ENCODE measurements at regions not wholly inside any gene's neighbourhood (a gene's known extent, or its start where the extent isn't known, plus 50 kb on each side); places are given as distances from the start of the nearest gene placed in this dataset.
"Not testable (repeated sequence)": the region's sequence is repeated elsewhere in the genome, so short reads cannot be mapped to it uniquely, and the experiment has no call there.

GRCh38 chr11:116683982-116684381 is 88.8 kb downstream of the BUD13 start:
- H3K4me3 ChIP-seq (ENCODE audit: low read depth, low read length): no peak overlapping the region
- H4K8ac ChIP-seq (ENCODE audit: low read depth, low read length): no peak overlapping the region
- no CpG with 5 or more reads among the region's 3 CpGs for WGBS (ENCODE audit: extremely low coverage, insufficient coverage, insufficient read length)
- H3K9ac ChIP-seq (ENCODE audit: low read length): no peak overlapping the region
- no peaks in the 10 kb centered on the region for H3K79me2 ChIP-seq (ENCODE audit: control insufficient read depth, insufficient read depth, low read length, poor library complexity)
- H2AK5ac ChIP-seq (ENCODE audit: low read length): no peak overlapping the region
- no peaks in the 10 kb centered on the region for H3K79me1 ChIP-seq (ENCODE audit: low read length)
- H3K14ac ChIP-seq (ENCODE audit: low read length): no peak overlapping the region
- H2BK12ac ChIP-seq (ENCODE audit: low read length): no peak overlapping the region
- H3K27ac ChIP-seq (ENCODE audit: low read depth, low read length): no peak overlapping the region
- H3K23ac ChIP-seq (ENCODE audit: low read length): no peak overlapping the region
- no peak overlapping the region for H2BK120ac ChIP-seq (ENCODE audit: insufficient read depth, low read length, poor library complexity)
- peaks cover 2% of the 10 kb centered on the region for H3K9me3 ChIP-seq (ENCODE audit: insufficient read depth, low read depth, low read length)
- H3K27me3 ChIP-seq (ENCODE audit: insufficient read depth, low read length): no peaks in the 10 kb centered on the region
- H3K18ac ChIP-seq (ENCODE audit: low read length): no peak overlapping the region
- H3K36me3 ChIP-seq (ENCODE audit: control insufficient read depth in 1 of 2, insufficient read depth in 2 of 2, low read length in 2 of 2): no peaks in the 10 kb centered on the region
- H2AFZ ChIP-seq (ENCODE audit: insufficient read depth, low read length, poor library complexity): no peak overlapping the region
- H3K4me1 ChIP-seq (ENCODE audit: control insufficient read depth in 1 of 2, insufficient read depth in 2 of 2, low read length in 2 of 2): peaks cover 2 to 9% of the 10 kb centered on the region in 2 experiments
- H4K91ac ChIP-seq (ENCODE audit: low read depth, low read length): no peak overlapping the region
- no peak for DNase-seq
- no peak overlapping the region for H3K4me2 ChIP-seq (ENCODE audit: low read length)
- H4K12ac ChIP-seq (ENCODE audit: low read depth, low read length): no peak overlapping the region
- H3K4ac ChIP-seq (ENCODE audit: low read depth, low read length): no peak overlapping the region
- no peak overlapping the region for H2BK5ac ChIP-seq (ENCODE audit: low read depth, low read length, poor library complexity)

GRCh38 chr11:116680349-116681125 is 92.2 kb downstream of the BUD13 start:
- Histone ChIP-seq H4K12ac (ENCODE audit: low read depth, low read length) (no peak overlapping the region), H2BK120ac (ENCODE audit: insufficient read depth, low read length, poor library complexity) (no peak overlapping the region), H3K4me1 (ENCODE audit: control insufficient read depth in 1 of 2, insufficient read depth in 2 of 2, low read length in 2 of 2) (no peaks in the 10 kb centered on the region), H4K91ac (ENCODE audit: low read depth, low read length) (no peak overlapping the region), H3K14ac (ENCODE audit: low read length) (no peak overlapping the region), H4K8ac (ENCODE audit: low read depth, low read length) (no peak overlapping the region), H2AFZ (ENCODE audit: insufficient read depth, low read length, poor library complexity) (no peak overlapping the region), H3K9me3 (ENCODE audit: insufficient read depth, low read depth, low read length) (peaks cover 3% of the 10 kb centered on the region), H2BK12ac (ENCODE audit: low read length) (no peak overlapping the region), H3K27ac (ENCODE audit: low read depth, low read length) (no peak overlapping the region), H3K4me3 (ENCODE audit: low read depth, low read length) (no peak overlapping the region), H3K36me3 (ENCODE audit: control insufficient read depth in 1 of 2, insufficient read depth in 2 of 2, low read length in 2 of 2) (no peaks in the 10 kb centered on the region), H3K4ac (ENCODE audit: low read depth, low read length) (no peak overlapping the region), H3K79me2 (ENCODE audit: control insufficient read depth, insufficient read depth, low read length, poor library complexity) (no peaks in the 10 kb centered on the region), H2AK5ac (ENCODE audit: low read length) (no peak overlapping the region), H2BK5ac (ENCODE audit: low read depth, low read length, poor library complexity) (no peak overlapping the region), H3K27me3 (ENCODE audit: insufficient read depth, low read length) (no peaks in the 10 kb centered on the region), H3K9ac (ENCODE audit: low read length) (no peak overlapping the region), H3K4me2 (ENCODE audit: low read length) (no peak overlapping the region), H3K79me1 (ENCODE audit: low read length) (no peaks in the 10 kb centered on the region), H3K18ac (ENCODE audit: low read length) (no peak overlapping the region), H3K23ac (ENCODE audit: low read length) (no peak overlapping the region)
- WGBS (ENCODE audit: extremely low coverage, insufficient coverage, insufficient read length): no CpG with 5 or more reads among the region's 4 CpGs
- DNase-seq: no peak

GRCh38 chr11:116678887-116679286 is 93.9 kb downstream of the BUD13 start:
- Histone ChIP-seq H3K27ac (ENCODE audit: low read depth, low read length) (no peak overlapping the region), H3K27me3 (ENCODE audit: insufficient read depth, low read length) (no peaks in the 10 kb centered on the region), H3K14ac (ENCODE audit: low read length) (no peak overlapping the region), H2BK5ac (ENCODE audit: low read depth, low read length, poor library complexity) (no peak overlapping the region), H4K12ac (ENCODE audit: low read depth, low read length) (no peak overlapping the region), H3K9ac (ENCODE audit: low read length) (no peak overlapping the region), H3K79me1 (ENCODE audit: low read length) (no peaks in the 10 kb centered on the region), H2AK5ac (ENCODE audit: low read length) (no peak overlapping the region), H2BK120ac (ENCODE audit: insufficient read depth, low read length, poor library complexity) (no peak overlapping the region), H3K4me2 (ENCODE audit: low read length) (no peak overlapping the region), H3K4ac (ENCODE audit: low read depth, low read length) (no peak overlapping the region), H3K18ac (ENCODE audit: low read length) (no peak overlapping the region), H4K8ac (ENCODE audit: low read depth, low read length) (no peak overlapping the region), H3K4me1 (ENCODE audit: control insufficient read depth in 1 of 2, insufficient read depth in 2 of 2, low read length in 2 of 2) (no peaks in the 10 kb centered on the region), H3K36me3 (ENCODE audit: control insufficient read depth in 1 of 2, insufficient read depth in 2 of 2, low read length in 2 of 2) (no peaks in the 10 kb centered on the region), H4K91ac (ENCODE audit: low read depth, low read length) (no peak overlapping the region), H3K23ac (ENCODE audit: low read length) (no peak overlapping the region), H2AFZ (ENCODE audit: insufficient read depth, low read length, poor library complexity) (no peak overlapping the region), H2BK12ac (ENCODE audit: low read length) (no peak overlapping the region), H3K4me3 (ENCODE audit: low read depth, low read length) (no peak overlapping the region), H3K79me2 (ENCODE audit: control insufficient read depth, insufficient read depth, low read length, poor library complexity) (no peaks in the 10 kb centered on the region), H3K9me3 (ENCODE audit: insufficient read depth, low read depth, low read length) (peaks cover 3% of the 10 kb centered on the region)
- no CpG with 5 or more reads among the region's 3 CpGs for WGBS (ENCODE audit: extremely low coverage, insufficient coverage, insufficient read length)
- DNase-seq: no peak

- not testable (repeated sequence) for H3K27me3 ChIP-seq (ENCODE audit: insufficient read depth, low read length); DNase-seq; H3K9me3 ChIP-seq (ENCODE audit: insufficient read depth, low read depth, low read length); H3K9ac ChIP-seq (ENCODE audit: low read length); H3K18ac ChIP-seq (ENCODE audit: low read length); H2BK5ac ChIP-seq (ENCODE audit: low read depth, low read length, poor library complexity); H2AK5ac ChIP-seq (ENCODE audit: low read length); H2BK120ac ChIP-seq (ENCODE audit: insufficient read depth, low read length, poor library complexity); H2BK12ac ChIP-seq (ENCODE audit: low read length); H3K4me1 ChIP-seq (ENCODE audit: control insufficient read depth in 1 of 2, insufficient read depth in 2 of 2, low read length in 2 of 2); H4K12ac ChIP-seq (ENCODE audit: low read depth, low read length); H3K4me2 ChIP-seq (ENCODE audit: low read length); H3K36me3 ChIP-seq (ENCODE audit: control insufficient read depth in 1 of 2, insufficient read depth in 2 of 2, low read length in 2 of 2); H3K27ac ChIP-seq (ENCODE audit: low read depth, low read length); H3K14ac ChIP-seq (ENCODE audit: low read length); H3K79me2 ChIP-seq (ENCODE audit: control insufficient read depth, insufficient read depth, low read length, poor library complexity); H3K4ac ChIP-seq (ENCODE audit: low read depth, low read length); H3K23ac ChIP-seq (ENCODE audit: low read length); H3K79me1 ChIP-seq (ENCODE audit: low read length); H4K91ac ChIP-seq (ENCODE audit: low read depth, low read length); H3K4me3 ChIP-seq (ENCODE audit: low read depth, low read length); H2AFZ ChIP-seq (ENCODE audit: insufficient read depth, low read length, poor library complexity); H4K8ac ChIP-seq (ENCODE audit: low read depth, low read length)
- WGBS (ENCODE audit: extremely low coverage, insufficient coverage, insufficient read length): no CpG with 5 or more reads among the region's 1 CpG
Measured at GRCh38 chr11:116667318-116667717, 105.5 kb downstream of the BUD13 start.

All from trophoblast cell (in vitro differentiated cells and primary cell).